CD4-positive, CD25-positive, alpha-beta regulatory T cell (primary cell): ENCODE measurements at regions not wholly inside any gene's neighbourhood (a gene's known extent, or its start where the extent isn't known, plus 50 kb on each side); places are given as distances from the start of the nearest gene placed in this dataset.

Experiments used
- ATAC-seq, 2 donors: fragments of 150-1000 bp; cut with Tn5 transposase; one replicate each; pipeline ENCODE4 v1.10.0; 2021; ENCODE audit warnings: low read depth in 2 of 2, moderate number of reproducible peaks in 2 of 2, moderate library complexity in 1 of 2
- DNase-seq, 3 donors: peaks; one replicate each; pipeline versions ENCODE4 v3.0.0 to v3.0.0-alpha.2; 2012 to 2022; ENCODE audit warnings: mixed read lengths in 1 of 3
- H3K27ac ChIP-seq: one replicate; pipeline ENCODE4 v1.7.0; 2013; ENCODE audit warnings: mild to moderate bottlenecking, low read length; ENCODE audit not compliant: insufficient read depth, poor library complexity, severe bottlenecking
- H3K27me3 ChIP-seq: one replicate; pipeline ENCODE4 v1.7.0; 2013; ENCODE audit warnings: low read length; ENCODE audit not compliant: control insufficient read depth, insufficient read depth
- H3K36me3 ChIP-seq: one replicate; pipeline ENCODE4 v1.7.0; 2013; ENCODE audit warnings: mild to moderate bottlenecking, low read length, moderate library complexity; ENCODE audit not compliant: control insufficient read depth, insufficient read depth
- H3K4me1 ChIP-seq: 2 replicates; pipeline ENCODE4 v1.7.0; 2013; ENCODE audit warnings: mild to moderate bottlenecking, low read length; ENCODE audit not compliant: insufficient read depth, control insufficient read depth, poor library complexity, severe bottlenecking
- H3K4me3 ChIP-seq: one replicate; pipeline ENCODE4 v1.7.0; 2013; ENCODE audit warnings: low read depth, mild to moderate bottlenecking, low read length, moderate library complexity
- H3K9me3 ChIP-seq, 2 experiments: 1 replicate in 1 of 2; 2 replicates in 1 of 2; pipeline ENCODE4 v1.7.0; 2013; ENCODE audit warnings: low read length in 2 of 2, mild to moderate bottlenecking in 1 of 2, moderate library complexity in 1 of 2; ENCODE audit not compliant: control insufficient read depth in 2 of 2
- H3K27ac Mint-ChIP-seq, 3 donors: one replicate each; pipeline ENCODE4 v1.8.0; 2020 to 2022; ENCODE audit warnings: mild to moderate bottlenecking in 3 of 3, mixed read lengths in 3 of 3, moderate library complexity in 2 of 3
- H3K27me3 Mint-ChIP-seq: one replicate; pipeline ENCODE4 v1.8.0; 2022; ENCODE audit warnings: mild to moderate bottlenecking, mixed read lengths
- H3K36me3 Mint-ChIP-seq: one replicate; pipeline ENCODE4 v1.8.0; 2020; ENCODE audit warnings: mixed read lengths
- H3K4me1 Mint-ChIP-seq, 4 donors: one replicate each; pipeline ENCODE4 v1.8.0; 2020 to 2022; ENCODE audit warnings: mixed read lengths in 4 of 4, mild to moderate bottlenecking in 1 of 4
- H3K4me3 Mint-ChIP-seq, 4 donors: one replicate each; pipeline ENCODE4 v1.8.0; 2020 to 2022; ENCODE audit warnings: mild to moderate bottlenecking in 4 of 4, mixed read lengths in 4 of 4, moderate library complexity in 3 of 4
- H3K9me3 Mint-ChIP-seq, 7 donors: one replicate each; pipeline ENCODE4 v1.8.0; 2020 to 2022; ENCODE audit warnings: mixed read lengths in 7 of 7, mild to moderate bottlenecking in 3 of 7, moderate library complexity in 2 of 7

DNA sequence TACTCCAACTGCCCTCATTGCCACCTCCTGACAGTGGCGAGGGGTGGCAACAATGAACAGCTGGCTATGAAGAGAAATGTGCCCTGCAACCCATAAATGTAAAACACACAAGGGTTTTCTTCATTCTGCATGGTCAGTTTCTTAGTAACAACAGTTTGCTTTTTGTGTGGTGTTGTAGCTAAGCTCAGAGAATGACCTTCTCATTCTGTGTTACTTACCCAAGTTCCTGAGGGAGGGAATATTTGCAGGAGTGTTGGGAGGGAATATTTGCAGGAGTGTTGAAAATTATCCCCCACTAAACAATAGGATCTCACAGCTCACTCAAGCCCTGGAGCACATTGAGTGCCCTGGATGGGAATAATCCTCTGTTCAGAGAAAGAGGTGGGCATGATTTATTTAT is 456.4 kb upstream of the CDH4 start:
- no peak overlapping the region for H3K27ac ChIP-seq
- Mint-ChIP-seq H3K27me3 (no peaks in the 10 kb centered on the region), H3K9me3 (peaks cover 0 to 5% (median 1%) of the 10 kb centered on the region in 7 donors), H3K4me3 (no peak overlapping the region), H3K36me3 (no peaks in the 10 kb centered on the region), H3K4me1 (no peaks in the 10 kb centered on the region), H3K27ac (no peak overlapping the region)
- no peak overlapping the region for H3K4me3 ChIP-seq
- no peaks in the 10 kb centered on the region for H3K4me1 ChIP-seq
- no peak for DNase-seq
- H3K9me3 ChIP-seq: no peaks in the 10 kb centered on the region
- no peaks in the 10 kb centered on the region for H3K36me3 ChIP-seq
- ATAC-seq: no peak
- no peaks in the 10 kb centered on the region for H3K27me3 ChIP-seq

DNA sequence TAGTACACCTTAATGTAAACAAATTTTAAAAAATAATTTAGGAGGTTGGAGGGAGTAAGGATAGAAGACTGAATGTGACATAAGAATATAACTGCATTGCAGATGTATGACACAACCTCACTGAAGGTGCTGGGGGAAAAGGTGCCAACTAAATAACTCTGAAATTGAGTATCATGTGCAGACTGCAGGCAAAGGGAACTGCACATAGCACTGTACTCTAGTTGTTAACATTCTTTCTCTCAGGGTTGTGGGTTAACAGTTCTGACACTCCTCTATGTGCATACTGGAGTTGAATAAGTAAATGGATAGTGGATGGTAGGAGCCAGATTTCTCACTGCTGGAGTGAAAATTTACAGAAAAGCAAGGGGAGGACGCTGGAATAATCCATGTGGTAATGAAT is 451.9 kb upstream of the CDH4 start:
- H3K9me3 Mint-ChIP-seq: peaks cover 0 to 5% (median 3%) of the 10 kb centered on the region in 7 donors
- H3K4me3 Mint-ChIP-seq: no peak overlapping the region
- Histone ChIP-seq H3K27me3 (no peaks in the 10 kb centered on the region), H3K36me3 (no peaks in the 10 kb centered on the region), H3K4me1 (no peaks in the 10 kb centered on the region), H3K27ac (no peak overlapping the region), H3K4me3 (no peak overlapping the region), H3K9me3 (no peaks in the 10 kb centered on the region)
- H3K4me1 Mint-ChIP-seq: no peaks in the 10 kb centered on the region
- DNase-seq: no peak
- no peak for ATAC-seq
- H3K27ac Mint-ChIP-seq: no peak overlapping the region
- H3K36me3 Mint-ChIP-seq: no peaks in the 10 kb centered on the region
- H3K27me3 Mint-ChIP-seq: peaks cover 4% of the 10 kb centered on the region

DNA sequence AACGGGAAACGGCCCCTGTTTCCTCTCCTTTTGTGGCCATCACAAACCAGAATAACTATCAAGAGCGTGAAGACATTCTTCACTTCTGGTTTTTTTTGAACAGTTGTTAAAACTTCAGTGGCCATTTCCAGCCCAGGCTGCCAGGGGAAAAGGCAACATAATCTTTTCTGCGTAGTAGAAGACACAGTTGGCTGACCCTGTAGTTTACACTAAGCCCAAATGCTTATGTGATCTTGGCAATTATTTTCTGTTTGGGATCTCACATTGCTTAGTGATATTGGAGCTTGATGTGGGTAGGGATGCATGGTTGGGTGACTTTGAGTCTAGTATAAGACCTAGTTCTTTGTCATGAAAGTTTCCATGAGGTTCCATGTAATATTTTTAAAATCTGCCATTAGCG is 449.4 kb upstream of the CDH4 start:
- Mint-ChIP-seq H3K9me3 (peaks cover 0 to 5% (median 3%) of the 10 kb centered on the region in 7 donors), H3K27me3 (peaks cover 4% of the 10 kb centered on the region), H3K4me1 (no peaks in the 10 kb centered on the region), H3K36me3 (no peaks in the 10 kb centered on the region), H3K4me3 (no peak overlapping the region), H3K27ac (no peak overlapping the region)
- Histone ChIP-seq H3K27ac (no peak overlapping the region), H3K36me3 (no peaks in the 10 kb centered on the region), H3K27me3 (no peaks in the 10 kb centered on the region), H3K4me1 (no peaks in the 10 kb centered on the region), H3K9me3 (no peaks in the 10 kb centered on the region), H3K4me3 (no peak overlapping the region)
- ATAC-seq: no peak
- no peak for DNase-seq

DNA sequence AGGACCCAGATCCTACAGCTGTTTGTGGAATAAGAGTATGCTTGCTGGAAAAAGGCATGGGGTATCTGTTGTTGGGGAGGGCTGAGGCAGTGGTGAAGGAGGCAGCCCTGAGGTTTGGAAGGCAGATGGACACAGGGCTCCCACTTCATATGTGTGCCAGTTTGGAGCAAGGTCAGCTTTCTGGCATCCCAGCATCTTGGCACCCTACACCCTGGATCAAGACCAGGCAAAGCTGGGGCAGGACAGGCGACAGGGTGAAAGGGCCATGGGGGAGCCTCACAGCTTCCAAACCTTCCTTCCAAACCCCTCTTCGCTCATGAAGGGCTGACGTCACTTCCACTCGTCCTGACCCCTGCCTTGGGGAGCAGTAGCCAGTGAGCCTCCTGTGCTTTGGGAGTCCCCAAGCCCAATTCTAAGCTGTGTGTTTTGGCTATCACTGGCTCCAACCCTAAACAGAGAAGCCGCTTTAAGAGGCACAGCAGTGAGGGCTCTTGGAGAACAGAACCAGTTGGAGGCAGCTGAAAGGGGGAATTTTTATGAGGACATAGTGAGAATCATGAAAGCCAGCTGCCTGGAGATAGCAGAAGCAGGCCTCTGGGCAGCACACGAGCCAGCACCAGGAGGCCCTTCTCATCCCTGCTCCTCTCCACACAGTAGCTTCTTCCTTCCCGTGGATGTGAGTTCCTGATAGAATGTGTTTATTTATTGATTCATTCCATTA is 448.6 kb upstream of the CDH4 start:
- Mint-ChIP-seq H3K9me3 (peaks cover 0 to 5% (median 0%) of the 10 kb centered on the region in 7 donors), H3K36me3 (no peaks in the 10 kb centered on the region), H3K4me1 (no peaks in the 10 kb centered on the region), H3K27ac (no peak overlapping the region), H3K27me3 (peaks cover 4% of the 10 kb centered on the region), H3K4me3 (no peak overlapping the region)
- Histone ChIP-seq H3K9me3 (no peaks in the 10 kb centered on the region), H3K27me3 (no peaks in the 10 kb centered on the region), H3K4me1 (no peaks in the 10 kb centered on the region), H3K27ac (no peak overlapping the region), H3K36me3 (no peaks in the 10 kb centered on the region), H3K4me3 (no peak overlapping the region)
- no peak for DNase-seq
- ATAC-seq: no peak

DNA sequence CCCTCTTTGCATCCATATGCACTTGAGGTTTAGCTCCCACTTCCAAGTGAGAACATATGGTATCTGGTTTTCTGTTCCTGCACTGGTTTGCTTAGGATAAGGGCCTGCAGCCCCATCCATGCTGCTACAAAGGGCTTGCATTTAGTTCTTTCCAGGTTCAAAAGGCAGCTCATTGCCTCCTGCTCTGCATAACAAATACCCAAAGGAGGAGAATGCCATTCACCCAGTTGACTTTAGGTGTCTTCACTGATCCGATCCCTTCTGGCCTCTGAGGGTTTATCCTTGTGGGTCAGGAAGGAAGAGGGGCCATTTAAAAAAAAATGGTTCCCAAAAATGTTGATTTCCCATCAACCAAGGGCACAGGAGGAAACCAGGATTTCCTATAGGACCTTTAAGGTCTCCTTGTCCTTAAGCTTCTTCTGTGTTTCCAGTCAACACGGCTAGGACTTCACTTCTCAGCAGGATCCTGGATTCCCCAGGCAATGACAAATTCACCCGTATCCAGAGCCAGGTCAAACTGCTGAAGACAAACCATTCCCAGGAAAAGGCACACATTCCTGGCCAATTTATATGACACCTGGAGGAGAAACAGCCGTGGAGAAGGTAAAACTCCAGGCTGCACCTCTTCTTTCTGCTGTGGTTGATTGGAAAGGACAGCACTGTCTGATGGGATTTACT is 447.7 kb upstream of the CDH4 start:
- H3K27me3 ChIP-seq: no peaks in the 10 kb centered on the region
- no peaks in the 10 kb centered on the region for H3K36me3 ChIP-seq
- Mint-ChIP-seq H3K27ac (no peak overlapping the region), H3K9me3 (peaks cover 0 to 5% (median 0%) of the 10 kb centered on the region in 7 donors), H3K4me3 (no peak overlapping the region), H3K27me3 (peaks cover 4% of the 10 kb centered on the region), H3K36me3 (no peaks in the 10 kb centered on the region), H3K4me1 (no peaks in the 10 kb centered on the region)
- no peak overlapping the region for H3K4me3 ChIP-seq
- ATAC-seq (no peak), DNase-seq (no peak)
- no peaks in the 10 kb centered on the region for H3K9me3 ChIP-seq
- H3K4me1 ChIP-seq: no peaks in the 10 kb centered on the region
- H3K27ac ChIP-seq: no peak overlapping the region

DNA sequence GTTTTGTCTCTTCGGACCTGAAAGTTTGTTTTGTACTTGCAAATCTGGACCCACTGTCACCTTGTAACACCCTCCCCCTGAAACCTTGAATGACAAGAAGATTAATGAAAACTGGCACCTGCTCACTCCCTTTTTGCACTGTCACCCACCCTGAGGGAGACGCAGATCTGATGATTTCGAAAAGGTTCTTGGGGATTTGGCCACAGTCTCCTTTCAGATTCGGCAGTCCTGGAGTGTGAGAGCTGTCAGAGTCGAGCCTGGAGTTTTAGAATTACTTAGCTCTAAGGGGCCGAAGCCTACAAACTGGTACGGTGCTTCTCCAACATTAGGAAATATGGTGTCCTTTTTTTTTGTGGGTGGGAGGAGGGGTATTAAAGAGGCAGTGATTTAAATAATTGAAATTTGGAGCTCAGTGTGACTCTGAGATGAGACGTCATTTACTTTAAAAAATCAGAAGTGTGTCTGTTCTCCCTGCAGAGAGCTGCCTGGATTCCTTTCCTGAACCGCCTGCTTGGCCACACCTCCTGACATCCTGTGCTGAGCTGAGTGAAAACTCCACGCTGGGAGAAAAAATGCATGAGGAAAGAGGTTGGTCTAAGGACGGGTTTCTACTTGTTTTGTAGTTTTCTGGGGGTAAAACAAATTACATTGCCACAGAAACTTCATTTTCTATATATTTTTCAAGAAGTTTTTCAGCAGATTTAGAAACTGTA is 447.0 kb upstream of the CDH4 start:
- Mint-ChIP-seq H3K36me3 (no peaks in the 10 kb centered on the region), H3K4me3 (no peak overlapping the region), H3K9me3 (peaks cover 0 to 5% (median 0%) of the 10 kb centered on the region in 7 donors), H3K27ac (no peak overlapping the region), H3K4me1 (no peaks in the 10 kb centered on the region), H3K27me3 (peaks cover 4% of the 10 kb centered on the region)
- Histone ChIP-seq H3K36me3 (no peaks in the 10 kb centered on the region), H3K4me3 (no peak overlapping the region), H3K4me1 (no peaks in the 10 kb centered on the region), H3K9me3 (no peaks in the 10 kb centered on the region), H3K27ac (no peak overlapping the region), H3K27me3 (no peaks in the 10 kb centered on the region)
- ATAC-seq: no peak
- no peak for DNase-seq

DNA sequence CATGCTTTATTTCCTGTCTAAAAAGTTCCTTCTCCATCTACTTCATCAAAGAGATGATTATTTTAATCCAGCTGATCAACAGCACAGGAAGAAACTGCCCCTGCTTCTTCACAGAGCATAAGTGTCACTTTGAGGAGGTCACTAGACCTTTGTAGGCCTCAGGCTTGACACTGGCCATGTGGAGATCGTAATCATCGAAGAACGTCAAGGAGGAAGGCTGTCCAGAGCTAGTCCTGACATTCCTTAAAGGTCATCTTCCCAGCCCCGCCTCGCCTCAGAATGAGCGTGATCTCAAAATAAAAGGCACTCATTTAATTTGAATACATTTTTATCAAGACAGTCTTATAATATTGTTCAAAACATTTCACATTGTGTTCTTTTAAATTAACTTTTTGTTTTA is 445.7 kb upstream of the CDH4 start:
- no peaks in the 10 kb centered on the region for H3K9me3 ChIP-seq
- no peaks in the 10 kb centered on the region for H3K4me1 ChIP-seq
- Mint-ChIP-seq H3K4me3 (no peak overlapping the region), H3K9me3 (peaks cover 0 to 4% (median 0%) of the 10 kb centered on the region in 7 donors), H3K27ac (no peak overlapping the region), H3K36me3 (no peaks in the 10 kb centered on the region), H3K27me3 (peaks cover 4% of the 10 kb centered on the region), H3K4me1 (no peaks in the 10 kb centered on the region)
- no peak for DNase-seq
- H3K36me3 ChIP-seq: no peaks in the 10 kb centered on the region
- no peaks in the 10 kb centered on the region for H3K27me3 ChIP-seq
- no peak overlapping the region for H3K4me3 ChIP-seq
- no peak overlapping the region for H3K27ac ChIP-seq
- no peak for ATAC-seq
